Amygdala (tissue), 56 donors: ENCODE measurements at regions not wholly inside any gene's neighbourhood (a gene's known extent, or its start where the extent isn't known, plus 50 kb on each side); places are given as distances from the start of the nearest gene placed in this dataset.
"Not testable (repeated sequence)": the region's sequence is repeated elsewhere in the genome, so short reads cannot be mapped to it uniquely, and the experiment has no call there.

Source experiments
- DNase-seq, 56 donors: peaks; one replicate each; lab custom pipeline; 2025; lab: John Stamatoyannopoulos, UW

DNA sequence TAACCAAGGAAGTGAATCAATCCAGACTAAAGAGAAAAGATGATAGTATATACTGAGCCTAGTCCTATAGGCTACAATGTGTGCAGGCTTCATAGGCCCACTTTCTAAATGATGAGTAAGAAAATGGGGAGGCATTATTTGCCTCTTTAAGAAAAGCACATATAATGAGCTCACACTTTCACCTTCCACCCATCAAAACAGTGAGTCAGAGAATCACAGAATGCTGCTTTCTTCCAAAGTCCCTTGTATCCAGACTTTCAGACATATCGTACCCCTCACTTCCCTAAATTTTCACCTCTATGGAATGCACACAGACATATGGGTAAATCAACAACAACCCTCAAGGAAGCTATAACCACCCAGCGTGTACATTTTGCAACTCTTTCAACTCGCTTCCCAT lies 286.4 kb upstream of the PRKD1 start:
- no peak for DNase-seq

DNA sequence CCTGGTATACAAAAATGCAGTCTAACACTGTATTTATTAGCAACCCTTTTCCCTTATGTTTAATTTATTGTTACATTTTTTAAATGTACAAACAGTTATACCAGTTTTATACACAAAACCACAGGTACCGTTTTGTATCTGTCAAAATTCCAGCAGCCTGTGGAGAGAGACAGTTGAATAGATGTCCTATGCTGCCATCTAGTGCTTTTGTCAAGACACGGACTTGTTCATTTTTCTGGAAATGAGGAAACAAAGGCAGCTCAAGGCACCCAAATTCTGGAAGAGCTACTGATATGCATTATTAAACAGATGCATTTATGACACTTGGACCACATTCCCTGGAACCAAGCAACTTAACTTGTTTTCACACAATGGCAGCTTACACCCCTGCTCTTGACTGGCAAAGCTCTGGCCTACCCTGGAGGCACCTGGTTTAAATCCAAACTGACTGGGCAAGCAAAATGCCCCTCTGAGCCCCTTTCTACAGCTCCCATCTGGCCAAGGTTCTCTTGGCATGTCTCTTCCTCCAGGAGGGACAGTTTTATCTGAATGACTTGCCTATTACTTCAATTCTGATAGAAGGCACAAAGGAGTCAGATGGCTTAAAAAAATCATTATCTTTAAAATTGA lies 286.9 kb upstream of the PRKD1 start:
- DNase-seq, result peak in 17 of 56 donors; percentile 2 to 64 (median 15)

DNA sequence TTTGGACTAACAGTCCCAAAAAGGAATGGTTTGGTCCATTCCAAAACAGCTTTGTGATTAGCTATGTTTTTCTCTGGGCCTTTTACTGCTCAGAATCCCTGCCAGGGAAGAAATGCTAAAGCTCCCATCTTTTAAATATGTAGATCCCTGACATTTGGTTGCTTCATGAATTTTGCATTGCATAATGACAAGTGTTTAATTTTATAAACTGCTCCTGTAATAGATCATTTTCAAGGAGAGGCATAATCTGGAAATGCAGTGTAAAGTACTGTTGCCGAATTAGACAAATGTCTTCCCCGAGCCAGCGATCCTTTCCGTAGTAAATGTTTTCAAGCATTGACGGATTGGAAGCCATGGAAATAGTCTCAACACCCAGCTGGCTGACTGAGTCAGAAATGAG lies 291.3 kb upstream of the PRKD1 start:
- no peak for DNase-seq

DNA sequence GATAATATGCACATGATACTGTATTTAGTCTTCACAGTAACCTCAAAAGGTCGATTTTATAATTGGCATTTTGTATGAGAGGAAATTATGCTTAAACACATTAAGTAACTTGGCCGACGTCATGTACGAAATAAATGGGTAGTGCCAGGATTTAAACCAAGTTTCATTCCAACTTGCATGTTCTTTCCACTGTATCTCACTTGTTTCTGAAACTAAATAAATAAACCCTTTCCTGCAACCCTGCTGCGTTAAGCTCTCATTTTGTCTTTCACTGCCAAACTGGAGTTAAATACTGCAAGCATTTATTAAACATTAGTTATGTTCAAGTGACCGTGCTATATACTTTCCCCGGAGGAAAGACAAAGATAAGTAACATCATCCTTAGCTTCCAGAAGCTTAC lies 293.9 kb upstream of the PRKD1 start:
- no peak for DNase-seq

DNA sequence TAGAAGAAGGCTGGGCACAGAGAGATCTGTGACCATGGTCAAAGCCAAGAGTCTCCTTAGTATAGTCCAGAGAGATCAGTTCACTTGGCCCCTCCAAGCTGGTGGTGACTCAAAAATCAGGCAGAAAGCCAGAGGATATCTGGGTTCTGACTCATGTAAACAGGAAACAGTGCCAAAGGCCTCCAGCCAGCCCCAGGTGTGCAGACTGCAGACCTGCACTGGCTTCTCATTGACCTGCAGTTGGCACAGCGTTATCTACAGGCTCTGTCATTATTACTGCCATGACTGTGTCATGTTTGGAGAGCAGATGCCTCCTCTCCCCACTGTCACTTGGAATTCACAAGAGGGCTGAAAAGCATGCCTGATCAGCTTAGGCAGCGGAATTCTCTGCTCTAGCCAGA lies 295.7 kb upstream of the PRKD1 start:
- DNase-seq, result peak in 4 of 56 donors; percentile 2 to 28 (median 7)

DNA sequence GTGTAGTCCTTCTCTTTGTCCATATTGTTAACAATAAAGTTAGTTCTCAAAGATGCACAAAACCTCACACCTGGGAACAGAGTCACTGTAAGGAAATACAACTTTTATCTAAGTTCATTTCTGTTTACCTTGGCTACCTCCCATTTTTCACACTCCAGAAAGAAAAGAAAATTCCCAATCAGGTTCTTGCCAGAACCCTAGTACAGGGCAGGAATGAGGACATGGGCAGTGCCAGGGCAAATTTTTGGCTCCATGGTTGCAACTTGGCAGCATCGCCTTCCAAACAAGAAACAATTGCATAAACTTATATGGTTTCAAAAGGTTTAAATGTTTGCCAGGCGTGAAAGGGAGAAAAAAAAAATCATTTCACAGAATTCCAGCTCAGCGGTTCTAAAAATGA lies 296.3 kb upstream of the PRKD1 start:
- peak in 1 of 56 donors; percentile 7 for DNase-seq

DNA sequence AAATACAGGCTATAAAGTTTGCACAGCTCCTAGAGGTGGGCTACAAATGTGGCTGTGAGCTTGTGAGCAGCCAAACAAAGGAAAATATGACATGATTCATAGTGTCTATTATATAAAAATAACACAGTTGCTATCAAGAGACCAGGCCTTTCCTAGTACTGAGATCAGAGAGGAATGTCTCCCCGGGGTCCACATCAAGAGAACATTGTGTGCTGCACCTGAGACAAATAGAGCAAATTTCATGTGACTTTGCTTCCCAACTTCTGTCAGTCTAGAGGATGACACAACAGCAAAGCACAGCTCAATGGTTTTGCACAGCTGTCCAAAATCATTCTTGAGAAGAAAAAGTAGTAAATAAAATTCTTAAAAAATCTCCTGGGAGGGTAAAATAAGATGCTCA lies 297.5 kb upstream of the PRKD1 start:
- DNase-seq, result no peak

DNA sequence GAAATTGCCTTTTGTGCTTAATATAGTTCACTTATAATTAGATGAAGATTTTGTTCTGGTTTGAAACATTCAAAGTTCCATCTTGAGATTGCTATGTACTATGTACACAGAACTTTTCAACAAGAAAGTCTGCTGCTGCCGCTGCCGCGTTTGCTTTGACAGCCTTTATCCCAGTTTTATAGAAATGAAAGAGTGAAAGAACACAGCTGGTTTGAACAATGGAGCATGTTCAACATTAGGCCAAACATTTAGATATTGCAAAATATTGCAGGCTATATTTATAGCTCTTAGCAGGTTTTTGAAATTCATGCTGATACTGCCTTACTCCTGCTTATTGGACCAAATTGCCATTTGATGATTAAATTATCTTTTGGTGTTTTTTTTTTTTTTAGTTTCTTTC lies 299.8 kb upstream of the PRKD1 start:
- peak in 1 of 56 donors; percentile 1 for DNase-seq

DNA sequence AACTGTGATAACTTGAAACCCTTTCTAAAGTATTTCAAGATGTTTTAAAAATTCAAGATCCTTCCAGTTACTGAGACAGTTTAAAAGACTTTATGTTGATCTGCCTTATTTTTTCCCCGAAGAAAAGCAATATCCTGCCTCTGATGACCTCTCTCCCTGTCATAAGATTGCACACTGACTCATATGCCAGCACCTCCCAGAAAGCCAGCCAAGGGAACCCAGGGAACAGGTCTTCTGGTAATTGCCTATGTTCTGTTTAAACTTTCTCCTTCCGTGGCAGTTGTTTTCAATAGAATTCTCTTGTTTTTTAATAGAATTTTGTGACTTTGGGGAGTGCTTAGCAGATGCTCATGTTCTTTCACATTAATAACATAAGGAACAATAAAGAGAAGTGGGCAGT lies 300.2 kb upstream of the PRKD1 start:
- DNase-seq, result no peak

DNA sequence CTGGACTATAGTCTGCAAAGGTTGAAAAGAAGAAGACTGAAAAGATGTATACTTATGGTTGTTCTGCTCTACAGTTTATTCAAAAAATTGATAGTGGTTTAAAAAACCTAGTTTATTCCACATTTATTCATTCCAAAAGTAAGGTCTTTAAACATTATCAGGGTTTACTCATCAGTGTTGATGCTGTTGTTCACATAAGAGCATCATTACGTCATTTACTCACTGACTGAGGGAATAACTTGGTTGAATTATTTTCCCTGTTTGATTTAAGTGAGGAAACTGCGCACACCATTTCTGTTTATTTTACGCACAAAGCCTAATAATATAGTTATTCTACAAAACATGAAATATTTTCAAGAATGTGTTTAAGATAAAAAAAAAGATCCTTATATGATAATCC lies 303.1 kb upstream of the PRKD1 start:
- DNase-seq, result no peak

DNA sequence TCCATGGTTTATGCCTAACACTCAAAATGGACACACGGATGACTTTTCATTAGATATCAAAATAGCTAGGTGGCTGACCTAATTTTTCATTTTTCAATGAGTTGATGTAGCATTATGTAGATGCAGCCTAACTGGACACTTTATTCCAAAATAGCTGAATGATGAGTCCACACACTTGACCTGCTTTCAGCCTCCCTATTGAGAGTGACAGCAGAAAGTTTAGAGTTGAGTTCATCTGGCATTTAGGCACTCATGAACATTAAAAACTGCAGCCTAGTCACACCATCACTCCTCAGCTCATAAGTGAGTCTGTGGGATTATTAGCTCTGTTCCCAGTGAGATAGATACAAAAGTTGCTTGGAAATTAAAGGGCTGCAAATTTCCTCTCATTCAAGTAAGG lies 307.3 kb upstream of the PRKD1 start:
- DNase-seq, result no peak

DNA sequence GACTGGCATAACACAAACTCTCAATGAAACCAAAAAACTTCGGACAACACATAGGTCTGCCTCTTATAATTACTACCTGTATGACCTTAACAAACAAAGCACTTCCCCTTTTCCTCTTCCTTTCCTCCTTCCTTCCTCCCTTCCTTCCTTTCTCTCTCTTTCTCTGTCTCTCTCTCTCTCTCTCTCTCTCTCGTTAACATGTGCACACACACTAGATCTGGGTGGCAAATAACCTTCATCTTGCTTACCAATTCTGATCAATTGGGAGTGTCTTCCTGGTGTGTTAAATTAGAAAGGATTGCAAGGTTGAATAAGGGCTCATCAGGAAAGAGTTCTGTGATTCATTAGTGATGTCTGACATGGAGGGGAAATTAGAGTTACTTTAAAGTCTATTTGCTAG lies 307.8 kb upstream of the PRKD1 start:
- DNase-seq, result no peak

DNA sequence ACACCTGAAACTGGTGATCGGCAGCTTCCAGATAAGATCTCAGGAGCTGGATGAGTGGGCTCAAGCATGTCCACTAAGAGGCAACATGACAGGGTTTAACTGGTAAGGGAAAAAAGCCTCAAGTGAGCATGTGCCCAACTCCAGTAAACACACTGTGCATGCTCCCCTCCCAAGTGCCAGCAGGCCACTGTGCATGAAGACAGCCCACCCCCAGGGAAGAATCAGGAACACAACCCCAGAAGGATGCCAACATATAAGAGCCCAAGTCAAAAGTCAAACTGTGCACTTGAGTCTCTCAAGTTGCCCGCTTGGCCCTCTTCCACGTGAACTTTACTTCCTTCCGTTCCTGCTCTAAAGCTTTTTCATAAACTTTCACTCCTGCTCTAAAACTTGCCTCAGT lies 311.3 kb upstream of the PRKD1 start:
- no peak for DNase-seq

DNA sequence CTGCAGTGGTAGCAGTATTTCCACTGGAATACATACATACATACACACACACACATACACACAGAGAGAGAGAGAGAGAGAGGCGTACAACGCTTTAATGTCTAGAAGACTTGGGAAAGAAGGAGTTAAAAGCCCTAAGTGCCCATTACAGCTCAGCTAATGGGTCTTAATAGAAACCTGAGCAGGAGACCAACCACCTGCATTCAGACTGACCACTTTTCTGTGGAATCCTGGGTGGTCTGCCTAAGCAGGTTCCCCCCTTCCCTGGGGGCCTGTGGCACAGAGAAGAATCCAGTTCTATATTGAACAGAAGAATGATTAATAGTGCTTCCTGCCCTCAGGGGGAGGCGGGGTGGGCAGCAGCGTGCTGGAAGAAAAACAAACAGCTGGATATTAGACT lies 312.4 kb upstream of the PRKD1 start:
- no peak for DNase-seq

DNA sequence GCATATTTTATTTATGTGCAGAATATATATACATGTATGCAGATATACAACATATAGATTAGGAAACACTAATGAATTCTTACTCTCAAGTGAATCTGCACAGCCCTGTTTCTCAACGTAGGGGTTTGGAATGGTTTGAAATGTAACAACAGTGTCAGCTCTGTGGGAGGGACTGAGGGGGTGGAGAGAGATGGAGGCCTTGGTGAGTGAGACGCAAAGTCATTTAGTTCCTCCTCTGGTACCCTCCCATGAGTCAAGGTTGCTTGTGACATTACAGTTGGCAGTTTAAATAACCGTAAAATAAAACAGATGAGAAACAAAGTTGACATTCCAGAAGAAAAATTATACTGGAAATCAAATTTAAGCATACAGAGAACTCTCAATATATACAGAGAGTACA lies 313.0 kb upstream of the PRKD1 start:
- DNase-seq, result no peak

DNA sequence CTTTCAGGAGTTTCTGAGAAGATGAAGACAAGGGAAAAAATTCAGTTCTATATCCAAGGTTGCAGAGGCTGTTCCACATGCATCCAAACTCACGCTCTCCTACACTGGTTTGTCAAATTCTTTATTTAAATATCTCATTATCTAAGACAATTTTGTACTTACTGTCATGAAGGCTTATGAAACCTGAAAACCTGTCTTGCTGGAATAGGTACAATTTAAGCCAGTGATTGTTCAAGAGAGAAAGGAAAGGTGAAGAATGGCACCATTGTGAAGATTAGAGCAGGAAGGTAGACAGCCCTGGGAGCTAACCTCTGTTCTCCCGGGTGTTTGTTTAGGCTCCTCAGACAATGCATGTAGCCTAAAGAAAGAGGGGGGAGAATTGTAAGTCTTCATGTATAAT lies 315.1 kb upstream of the PRKD1 start:
- no peak for DNase-seq

DNA sequence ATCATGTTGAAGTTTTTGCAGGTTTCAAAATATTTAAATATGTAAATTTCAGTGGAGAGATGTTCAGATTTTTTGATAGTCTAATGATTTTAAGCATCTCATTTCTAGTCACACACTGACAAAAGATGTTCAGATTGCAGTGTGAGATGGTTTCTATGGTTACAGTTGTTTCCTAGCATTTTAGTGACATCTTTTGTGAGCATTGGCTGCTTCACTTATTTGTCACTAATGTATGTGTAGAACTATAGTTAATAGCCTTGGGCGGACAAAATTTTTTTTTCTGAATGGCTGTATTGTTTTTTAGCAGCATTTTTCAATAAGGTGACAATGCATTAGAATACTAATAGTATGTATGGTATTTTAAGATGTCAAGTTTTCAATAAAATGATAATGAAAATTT lies 315.6 kb upstream of the PRKD1 start:
- no peak for DNase-seq

DNA sequence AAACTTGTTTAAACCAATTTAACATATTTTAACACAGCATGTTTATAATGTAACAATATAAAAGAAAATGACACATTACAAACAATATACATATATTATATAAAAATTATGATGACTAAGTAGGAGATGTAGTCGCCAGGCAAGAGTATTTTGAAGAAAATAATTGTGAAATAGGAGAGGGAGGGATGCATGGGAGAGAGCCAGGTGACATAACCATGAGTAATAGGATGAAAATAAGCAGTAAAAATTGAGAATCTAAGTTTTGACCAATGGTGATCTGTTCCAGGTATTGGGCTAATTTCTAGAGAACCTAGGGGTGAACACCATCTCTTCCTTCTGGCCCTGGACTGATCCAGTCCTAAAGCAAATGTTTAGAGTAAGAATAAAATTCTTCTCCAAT lies 315.2 kb upstream of the G2E3 start:
- DNase-seq, result no peak

DNA sequence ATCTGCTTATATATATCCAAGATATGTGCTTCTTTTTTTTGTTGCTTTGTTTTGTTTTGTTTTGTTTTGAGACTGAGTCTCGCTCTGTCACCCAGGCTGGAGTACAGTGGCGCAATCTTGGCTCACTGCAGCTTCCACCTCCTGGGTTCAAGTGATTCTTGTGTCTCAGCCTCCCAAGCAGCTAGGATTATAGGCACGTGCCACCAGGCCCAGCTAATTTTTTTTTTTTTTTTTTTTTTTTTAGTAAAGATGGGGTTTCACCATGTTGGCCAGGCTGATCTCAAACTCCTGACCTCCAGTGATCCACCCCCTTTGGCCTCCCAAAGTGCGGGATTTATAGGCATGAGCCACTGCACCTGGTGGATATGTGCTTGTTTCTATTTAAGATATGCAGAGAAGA lies 314.6 kb upstream of the G2E3 start:
- DNase-seq, result not testable (repeated sequence)

DNA sequence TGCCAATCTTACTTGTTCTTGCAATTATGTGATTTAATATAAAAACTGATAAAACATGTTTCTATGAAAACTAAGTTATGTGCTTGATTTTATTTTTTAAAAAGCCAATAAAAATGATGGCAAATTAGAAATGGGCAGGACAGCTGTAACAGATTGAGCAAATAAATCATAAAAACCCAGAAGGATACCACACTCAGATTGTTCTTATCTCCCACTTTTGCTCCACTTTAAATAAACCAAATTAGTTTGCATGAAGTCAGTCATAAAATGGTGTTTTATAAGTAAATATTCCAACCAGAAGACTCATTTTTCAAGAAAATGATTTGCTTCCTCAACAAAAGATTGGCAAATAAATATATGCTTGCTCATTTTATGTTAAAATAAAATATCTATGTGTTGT lies 307.9 kb upstream of the G2E3 start:
- DNase-seq, result no peak

DNA sequence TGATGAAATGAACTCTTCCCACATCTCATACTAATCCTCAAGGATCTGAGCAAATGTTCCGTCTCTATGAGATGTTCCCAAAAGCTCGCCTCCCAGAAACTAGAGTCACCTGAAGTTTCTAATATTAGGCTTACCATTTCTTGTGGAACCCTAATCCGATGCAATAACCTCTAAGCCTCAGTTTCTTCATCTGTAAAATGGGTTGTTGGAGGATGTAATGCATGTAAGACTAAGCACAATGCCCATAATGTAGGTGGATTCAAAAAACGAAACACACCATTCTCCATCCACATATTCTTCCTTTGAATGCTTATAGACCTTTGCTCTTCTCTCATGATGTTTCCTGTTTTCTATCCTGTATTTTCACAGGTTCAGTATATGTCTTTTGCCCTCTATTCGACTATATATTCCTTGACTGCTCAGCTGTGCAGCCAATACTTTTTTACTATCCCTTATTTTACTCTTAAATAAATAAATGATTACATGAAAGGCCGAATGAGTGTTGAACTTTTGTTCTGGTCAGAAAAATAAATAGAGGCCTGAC lies 307.3 kb upstream of the G2E3 start:
- DNase-seq, result no peak

DNA sequence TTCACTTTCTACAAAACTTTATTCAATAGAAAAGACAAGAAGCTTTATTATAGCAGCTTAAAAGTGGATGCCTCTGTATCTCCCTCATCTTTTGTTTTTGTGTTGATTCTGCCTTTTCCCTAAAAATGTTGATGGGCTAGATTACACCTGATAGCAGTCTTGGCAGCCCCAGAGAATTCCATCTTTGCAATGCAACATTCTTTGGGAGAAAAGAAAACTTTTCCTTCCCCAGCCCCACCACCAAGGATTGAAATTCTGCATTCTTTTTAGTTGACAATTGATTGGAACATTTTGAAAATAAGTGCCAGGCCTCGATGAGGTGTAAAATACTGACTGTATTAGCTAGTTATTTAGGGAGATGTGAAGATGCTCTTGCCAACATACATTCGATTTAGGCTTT lies 306.8 kb upstream of the G2E3 start:
- no peak for DNase-seq
